T-cell (primary cell): ENCODE measurements at regions not wholly inside any gene's neighbourhood (a gene's known extent, or its start where the extent isn't known, plus 50 kb on each side); places are given as distances from the start of the nearest gene placed in this dataset.

Experiments
- ATAC-seq, 4 experiments: fragments of 200-7000 bp in 3 of 4; fragments of 150-1000 bp in 1 of 4; cut with Tn5 transposase; replicated peaks in 1 of 4; 1 replicate in 3 of 4; 2 replicates in 1 of 4; pipeline ENCODE4 v1.10.0; 2021; ENCODE audit warnings: moderate library complexity in 3 of 4, mild to moderate bottlenecking in 2 of 4, moderate number of reproducible peaks in 1 of 4
- CTCF ChIA-PET, 2 donors: fragments of 300-600 bp; sonication (Branson Sonifier 250); formaldehyde crosslinking; loops; one replicate each; lab custom pipeline; 2022; ENCODE audit warnings: antibody characterized with exemption in 2 of 2; lab: Charles Lee
- POLR2A ChIA-PET, 2 donors: fragments of 300-600 bp; sonication (Branson Sonifier 250); formaldehyde crosslinking; loops; one replicate each; lab custom pipeline; 2022; ENCODE audit warnings: antibody characterized with exemption in 2 of 2; lab: Charles Lee
- DNase-seq, 35 experiments: peaks; one replicate each; pipeline versions ENCODE4 v3.0.0 to v3.0.0-alpha.2; 2013 to 2023
- H3K27ac ChIP-seq: one replicate; pipeline ENCODE4 v1.5.1; 2013; ENCODE audit warnings: low read length
- H3K27me3 ChIP-seq, 2 experiments: replicated peaks in 1 of 2; 1 replicate in 1 of 2; 2 replicates in 1 of 2; pipeline versions ENCODE4 v1.6.1 to v1.7.0; 2013; ENCODE audit warnings: low read length in 1 of 2, mixed read lengths in 1 of 2; ENCODE audit not compliant: control insufficient read depth in 2 of 2, insufficient read depth in 2 of 2; ENCODE audit errors: extremely low read depth in 1 of 2
- H3K36me3 ChIP-seq, 2 donors: 1 replicate in 1 of 2; 2 replicates in 1 of 2; pipeline versions ENCODE4 v1.6.1 to v1.7.0; 2013; ENCODE audit warnings: low read length in 1 of 2; ENCODE audit not compliant: control insufficient read depth in 2 of 2, insufficient read depth in 1 of 2; ENCODE audit errors: extremely low read depth in 1 of 2
- H3K4me1 ChIP-seq, 2 experiments: 1 replicate in 1 of 2; 2 replicates in 1 of 2; pipeline versions ENCODE4 v1.6.1 to v1.7.0; 2013; ENCODE audit warnings: low read length in 2 of 2, mixed read lengths in 1 of 2; ENCODE audit not compliant: insufficient read depth in 2 of 2, control insufficient read depth in 1 of 2; ENCODE audit errors: extremely low read depth in 1 of 2
- H3K4me3 ChIP-seq, 2 donors: 1 replicate in 1 of 2; 2 replicates in 1 of 2; pipeline versions ENCODE4 v1.5.1 to v1.7.0; 2013; ENCODE audit warnings: mild to moderate bottlenecking in 2 of 2, low read length in 1 of 2, moderate library complexity in 1 of 2; ENCODE audit not compliant: control insufficient read depth in 1 of 2; ENCODE audit errors: extremely low read depth in 1 of 2
- H3K9me3 ChIP-seq: 2 replicates; pipeline ENCODE4 v1.7.0; 2013
- H3K27ac Mint-ChIP-seq, 2 donors: one replicate each; pipeline ENCODE4 v1.8.0; 2020 to 2021; ENCODE audit warnings: mild to moderate bottlenecking in 2 of 2, mixed read lengths in 2 of 2
- H3K27me3 Mint-ChIP-seq, 2 donors: one replicate each; pipeline ENCODE4 v1.8.0; 2021 to 2022; ENCODE audit warnings: mixed read lengths in 2 of 2
- H3K36me3 Mint-ChIP-seq: one replicate; pipeline ENCODE4 v1.8.0; 2021; ENCODE audit warnings: mixed read lengths
- H3K4me1 Mint-ChIP-seq, 3 donors: one replicate each; pipeline ENCODE4 v1.8.0; 2020 to 2022; ENCODE audit warnings: mixed read lengths in 3 of 3, mild to moderate bottlenecking in 1 of 3
- H3K4me3 Mint-ChIP-seq, 3 donors: one replicate each; pipeline ENCODE4 v1.8.0; 2020 to 2022; ENCODE audit warnings: mild to moderate bottlenecking in 3 of 3, mixed read lengths in 3 of 3, moderate library complexity in 3 of 3
- H3K9me3 Mint-ChIP-seq, 3 donors: one replicate each; pipeline ENCODE4 v1.8.0; 2020 to 2022; ENCODE audit warnings: mixed read lengths in 3 of 3
- WGBS: methylation state at CpG from one replicate; pipeline ENCODE4 v1.1.5; 2013; ENCODE audit warnings: missing lambda C conversion rate; ENCODE audit not compliant: insufficient coverage; 5-methylcytosine and 5-hydroxymethylcytosine counted together

DNA sequence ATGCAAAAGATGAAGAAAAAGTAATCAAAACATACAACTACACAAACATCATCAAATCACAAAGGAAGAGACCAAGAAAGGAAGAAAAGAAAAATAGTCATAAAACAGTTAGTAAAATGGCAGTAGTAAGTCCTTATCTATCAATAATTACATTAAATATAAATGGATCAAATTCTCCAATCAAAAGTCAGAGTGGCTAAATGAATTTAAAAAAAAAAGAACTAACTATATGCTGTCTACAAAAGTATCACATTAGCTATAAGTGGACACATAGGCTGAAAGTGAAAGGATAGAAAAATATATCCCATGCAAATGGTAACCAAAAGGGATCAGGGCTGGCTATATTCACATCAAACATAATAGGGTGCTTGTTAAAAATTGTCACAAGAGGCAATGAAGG lies 116.5 kb downstream of the NOL4 start:
- peaks cover 7 to 25% (median 7%) of the 10 kb centered on the region in 3 donors for H3K9me3 Mint-ChIP-seq
- no peaks in the 10 kb centered on the region for H3K4me1 Mint-ChIP-seq
- no peaks in the 10 kb centered on the region for H3K36me3 Mint-ChIP-seq
- POLR2A ChIA-PET, result no interaction called here
- Histone ChIP-seq H3K27ac (no peak overlapping the region), H3K27me3 (no peaks in the 10 kb centered on the region), H3K36me3 (no peaks in the 10 kb centered on the region), H3K9me3 (no peaks in the 10 kb centered on the region), H3K4me3 (no peak overlapping the region), H3K4me1 (no peaks in the 10 kb centered on the region)
- H3K27me3 Mint-ChIP-seq, result no peaks in the 10 kb centered on the region
- H3K4me3 Mint-ChIP-seq, result no peak overlapping the region
- H3K27ac Mint-ChIP-seq, result no peak overlapping the region
- no peak for ATAC-seq
- CTCF ChIA-PET, result no interaction called here
- DNase-seq, result no peak

DNA sequence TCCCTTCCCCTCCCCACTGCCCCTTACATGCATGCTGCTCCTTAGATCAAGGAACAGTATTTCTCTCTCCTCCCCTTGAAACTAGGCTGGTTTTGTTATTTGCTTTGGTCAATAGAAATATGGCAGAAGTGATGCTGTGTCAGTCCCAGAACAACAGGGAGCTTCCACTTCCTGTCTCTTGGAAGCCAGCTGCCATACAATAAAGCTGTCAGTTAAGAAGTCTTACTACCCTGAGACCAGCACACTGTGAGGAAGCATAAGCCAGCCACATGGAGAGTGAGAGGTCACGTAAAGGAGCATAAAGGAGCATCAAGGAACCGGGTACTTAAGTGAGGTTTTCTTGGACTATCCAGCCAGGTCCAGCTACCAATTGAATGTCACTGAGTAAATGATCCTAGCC lies 126.6 kb downstream of the NOL4 start:
- ATAC-seq (no peak), DNase-seq (no peak)
- no peaks in the 10 kb centered on the region for H3K36me3 Mint-ChIP-seq
- Histone ChIP-seq H3K27me3 (no peaks in the 10 kb centered on the region), H3K4me3 (no peak overlapping the region), H3K4me1 (no peaks in the 10 kb centered on the region), H3K36me3 (no peaks in the 10 kb centered on the region), H3K27ac (no peak overlapping the region), H3K9me3 (no peaks in the 10 kb centered on the region)
- no peaks in the 10 kb centered on the region for H3K4me1 Mint-ChIP-seq
- no peak overlapping the region for H3K27ac Mint-ChIP-seq
- H3K27me3 Mint-ChIP-seq, result no peaks in the 10 kb centered on the region
- no peak overlapping the region for H3K4me3 Mint-ChIP-seq
- H3K9me3 Mint-ChIP-seq, result peaks cover 0 to 5% (median 4%) of the 10 kb centered on the region in 3 donors
- ChIA-PET POLR2A (no interaction called here), CTCF (no interaction called here)
- WGBS, result 40% methylated on average over 1 of the region's 2 CpGs

DNA sequence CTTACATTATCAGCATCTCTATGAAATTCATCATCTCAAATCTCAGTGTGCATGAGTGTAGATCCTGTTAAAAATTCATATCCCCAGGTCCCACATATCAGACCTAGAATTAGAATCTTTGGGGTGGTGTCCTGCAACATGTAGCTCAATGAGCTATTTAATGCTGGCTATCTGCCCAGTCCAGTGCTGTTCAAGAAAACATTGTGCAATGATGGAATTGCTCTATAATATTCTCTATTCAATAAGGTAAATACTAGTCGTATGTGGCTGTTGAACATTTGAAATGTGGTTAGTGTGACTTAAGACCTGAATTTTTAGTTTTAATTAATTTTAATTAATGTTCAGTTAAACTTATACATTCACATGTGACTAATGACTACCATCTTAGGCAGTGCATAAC lies 127.4 kb downstream of the NOL4 start:
- ATAC-seq (no peak), DNase-seq (no peak)
- WGBS, result no CpG with 5 or more reads among the region's 1 CpG
- peaks cover 0 to 5% (median 4%) of the 10 kb centered on the region in 3 donors for H3K9me3 Mint-ChIP-seq
- no peak overlapping the region for H3K27ac ChIP-seq
- CTCF ChIA-PET, result no interaction called here
- H3K27me3 Mint-ChIP-seq, result no peaks in the 10 kb centered on the region
- H3K4me1 ChIP-seq, result no peaks in the 10 kb centered on the region
- POLR2A ChIA-PET, result no interaction called here
- H3K4me3 ChIP-seq, result no peak overlapping the region
- H3K4me1 Mint-ChIP-seq, result no peaks in the 10 kb centered on the region
- H3K27me3 ChIP-seq, result no peaks in the 10 kb centered on the region
- H3K36me3 Mint-ChIP-seq, result no peaks in the 10 kb centered on the region
- H3K36me3 ChIP-seq, result no peaks in the 10 kb centered on the region
- H3K4me3 Mint-ChIP-seq, result no peak overlapping the region
- H3K9me3 ChIP-seq, result no peaks in the 10 kb centered on the region
- H3K27ac Mint-ChIP-seq, result no peak overlapping the region

- WGBS, result no CpG with 5 or more reads among the region's 1 CpG
- ChIA-PET CTCF (no interaction called here), POLR2A (no interaction called here)
- Mint-ChIP-seq H3K4me3 (no peak overlapping the region), H3K4me1 (no peaks in the 10 kb centered on the region), H3K27ac (no peak overlapping the region), H3K9me3 (peaks cover 7 to 9% (median 8%) of the 10 kb centered on the region in 3 donors), H3K27me3 (no peaks in the 10 kb centered on the region), H3K36me3 (no peaks in the 10 kb centered on the region)
- DNase-seq, result no peak
- Histone ChIP-seq H3K27me3 (no peaks in the 10 kb centered on the region), H3K27ac (no peak overlapping the region), H3K4me1 (no peaks in the 10 kb centered on the region), H3K4me3 (no peak overlapping the region), H3K36me3 (no peaks in the 10 kb centered on the region), H3K9me3 (no peaks in the 10 kb centered on the region)
- no peak for ATAC-seq
These were observed 130.6 kb downstream of the NOL4 start for GRCh38 chr18:34094148-34094547.

DNA sequence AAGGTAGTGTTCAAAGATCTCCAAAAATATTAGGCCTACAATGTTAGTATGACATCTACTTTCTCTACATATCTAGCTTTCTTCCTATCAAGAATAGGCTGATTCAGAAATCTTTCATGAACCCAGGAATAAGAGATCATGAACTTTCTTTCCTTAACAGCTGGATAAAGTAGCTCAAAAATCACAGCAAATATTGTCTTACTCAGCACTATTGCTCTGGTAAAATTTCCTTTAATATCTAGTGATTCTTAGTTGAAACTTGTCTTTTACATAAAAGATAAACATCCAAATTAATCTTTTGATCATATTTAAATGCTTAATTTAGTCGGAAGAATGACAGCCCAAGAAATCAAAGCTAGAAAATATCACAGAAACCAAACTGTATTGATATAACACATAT lies 131.9 kb downstream of the NOL4 start:
- Histone ChIP-seq H3K4me3 (no peak overlapping the region), H3K27ac (no peak overlapping the region), H3K27me3 (no peaks in the 10 kb centered on the region), H3K4me1 (no peaks in the 10 kb centered on the region), H3K36me3 (no peaks in the 10 kb centered on the region), H3K9me3 (no peaks in the 10 kb centered on the region)
- H3K4me3 Mint-ChIP-seq, result no peak overlapping the region
- no peaks in the 10 kb centered on the region for H3K36me3 Mint-ChIP-seq
- H3K4me1 Mint-ChIP-seq, result no peaks in the 10 kb centered on the region
- ATAC-seq (no peak), DNase-seq (no peak)
- H3K9me3 Mint-ChIP-seq, result peaks cover 7 to 9% (median 8%) of the 10 kb centered on the region in 3 donors
- ChIA-PET POLR2A (no interaction called here), CTCF (no interaction called here)
- WGBS, result no CpG with 5 or more reads among the region's 1 CpG
- no peak overlapping the region for H3K27ac Mint-ChIP-seq
- H3K27me3 Mint-ChIP-seq, result no peaks in the 10 kb centered on the region

DNA sequence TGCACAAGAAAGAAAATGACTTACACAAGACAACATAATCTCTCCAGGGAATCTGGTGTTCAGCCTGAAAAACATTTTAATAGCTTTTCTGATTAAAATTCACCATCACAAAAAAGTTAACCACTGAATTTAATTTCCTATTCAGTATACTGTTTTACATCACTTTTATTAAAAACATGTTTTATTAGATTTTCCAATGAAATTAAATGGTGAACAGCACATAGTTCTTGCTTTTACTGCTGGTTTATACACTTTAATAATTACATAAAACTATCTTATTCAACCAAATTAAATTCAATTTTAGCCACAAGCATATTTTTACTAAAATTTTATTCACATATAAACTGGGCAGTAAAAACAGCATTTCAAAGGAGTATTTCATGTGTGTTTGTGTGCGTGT lies 138.3 kb downstream of the NOL4 start:
- H3K4me1 Mint-ChIP-seq, result no peaks in the 10 kb centered on the region
- no CpG with 5 or more reads among the region's 1 CpG for whole genome bisulfite sequencing
- H3K4me1 ChIP-seq, result no peaks in the 10 kb centered on the region
- H3K36me3 ChIP-seq, result no peaks in the 10 kb centered on the region
- DNase-seq (no peak), ATAC-seq (no peak)
- no peak overlapping the region for H3K27ac ChIP-seq
- H3K27ac Mint-ChIP-seq, result no peak overlapping the region
- H3K9me3 ChIP-seq, result no peaks in the 10 kb centered on the region
- H3K36me3 Mint-ChIP-seq, result no peaks in the 10 kb centered on the region
- H3K4me3 Mint-ChIP-seq, result no peak overlapping the region
- H3K9me3 Mint-ChIP-seq, result peaks cover 3 to 13% (median 7%) of the 10 kb centered on the region in 3 donors
- no peak overlapping the region for H3K4me3 ChIP-seq
- ChIA-PET CTCF (no interaction called here), POLR2A (no interaction called here)
- H3K27me3 Mint-ChIP-seq, result no peaks in the 10 kb centered on the region
- no peaks in the 10 kb centered on the region for H3K27me3 ChIP-seq

- 50% methylated on average over 1 of the region's 4 CpGs for WGBS
- no peaks in the 10 kb centered on the region for H3K4me1 ChIP-seq
- no peaks in the 10 kb centered on the region for H3K9me3 ChIP-seq
- no peak for ATAC-seq
- ChIA-PET CTCF (no interaction called here), POLR2A (interaction anchor here in 1 of 2 donors (0.7 kb wide), 1 partner anchor 551 kb away, joined by 3 read pairs; no protein-coding TSS in a partner anchor)
- no peaks in the 10 kb centered on the region for H3K27me3 ChIP-seq
- Mint-ChIP-seq H3K27me3 (no peaks in the 10 kb centered on the region), H3K9me3 (peaks cover 3 to 8% (median 7%) of the 10 kb centered on the region in 3 donors), H3K36me3 (no peaks in the 10 kb centered on the region), H3K4me3 (no peak overlapping the region), H3K27ac (no peak overlapping the region), H3K4me1 (no peaks in the 10 kb centered on the region)
- H3K4me3 ChIP-seq, result no peak overlapping the region
- H3K36me3 ChIP-seq, result no peaks in the 10 kb centered on the region
- H3K27ac ChIP-seq, result no peak overlapping the region
- DNase-seq, result no peak
These were observed 139.5 kb downstream of the NOL4 start for GRCh38 chr18:34085140-34085739.
